HepG2 (cell line): ENCODE measurements at regions not wholly inside any gene's neighbourhood (a gene's known extent, or its start where the extent isn't known, plus 50 kb on each side); places are given as distances from the start of the nearest gene placed in this dataset.

Experiments used
- CTCF ChIP-seq: sonication (generic); formaldehyde crosslinking; IDR thresholded peaks from 2 replicates; pipeline ENCODE4 v1.5.0; 2020; ENCODE audit warnings: mild to moderate bottlenecking, missing genetic modification reagents, moderate library complexity
- IRF9 ChIP-seq: sonication (generic); formaldehyde crosslinking; IDR thresholded peaks from 2 replicates; pipeline ENCODE4 v1.8.0; 2022; ENCODE audit warnings: missing genetic modification reagents, mild to moderate bottlenecking, borderline replicate concordance
- MAFK ChIP-seq, 2 experiments: IDR thresholded peaks in 1 of 2; conservative IDR thresholded peaks in 1 of 2; 2 replicates each; pipeline ENCODE4 v1.6.1; 2011; ENCODE audit warnings: improper control_type of control experiment in 2 of 2, low read length in 2 of 2
- MTA1 ChIP-seq: sonication (generic); formaldehyde crosslinking; IDR thresholded peaks from 2 replicates; pipeline ENCODE4 v1.4.0; 2020; ENCODE audit warnings: missing genetic modification reagents, mild to moderate bottlenecking, borderline replicate concordance
- NFATC3 ChIP-seq: sonication (generic); formaldehyde crosslinking; IDR thresholded peaks from 2 replicates; pipeline ENCODE4 v1.5.1; 2020; ENCODE audit warnings: mild to moderate bottlenecking, missing genetic modification reagents
- POLR2AphosphoS2 ChIP-seq: IDR thresholded peaks from 2 replicates; pipeline ENCODE4 v1.6.1; 2011; ENCODE audit warnings: low read depth, low read length, improper control_type of control experiment
- POLR2AphosphoS5 ChIP-seq: IDR thresholded peaks from 2 replicates; pipeline ENCODE4 v1.6.1; 2012; ENCODE audit warnings: low read depth, low read length
- RFX1 ChIP-seq: fragments of 450-650 bp; IDR thresholded peaks from 2 replicates; pipeline ENCODE4 v1.6.1; 2017
- RFX3 ChIP-seq: IDR thresholded peaks from 2 replicates; pipeline ENCODE4 v1.6.1; 2016; ENCODE audit warnings: missing biosample characterization, missing genetic modification reagents
- TARDBP ChIP-seq: sonication (generic); formaldehyde crosslinking; IDR thresholded peaks from 2 replicates; pipeline ENCODE4 v1.8.0; 2022; ENCODE audit warnings: mild to moderate bottlenecking, missing genetic modification reagents
- TF ChIP-seq, protein P1 (sequence below): sonication (generic); formaldehyde crosslinking; IDR thresholded peaks from 2 replicates; pipeline ENCODE4 v1.4.0; 2020; ENCODE audit warnings: missing genetic modification reagents

DNA sequence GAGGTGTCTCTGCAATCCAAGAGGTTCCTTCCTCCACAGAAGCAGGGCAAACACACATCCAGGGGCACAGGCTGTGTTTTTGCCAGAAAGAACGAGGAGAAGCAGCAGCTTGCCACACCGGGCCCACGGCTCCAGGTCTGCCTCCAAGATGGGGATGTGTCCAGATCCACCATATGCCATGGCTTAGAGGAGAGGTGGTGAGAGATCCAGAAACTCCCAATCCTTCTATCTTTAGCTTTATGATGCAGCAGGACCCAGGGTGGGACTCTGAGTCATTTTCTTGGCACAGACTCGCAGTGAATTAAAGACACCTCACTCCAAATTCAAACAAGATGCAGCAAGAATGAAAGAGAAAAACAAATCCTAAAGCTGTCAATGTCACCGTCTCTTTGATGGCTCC is 481.4 kb upstream of the TMEM132C start:
- TF ChIP-seq POLR2AphosphoS2 = no peak
- no peak for TF ChIP-seq RFX3
- no peak for TF ChIP-seq TARDBP (CRISPR knock-in tag)
- no peak for TF ChIP-seq CTCF (CRISPR knock-in tag)
- TF ChIP-seq MAFK (conservative IDR thresholded peaks at IDR 0.05 in 1 of 2, IDR thresholded peaks at IDR 0.05 in 1 of 2; ENCODE audit: low read length in 2 of 2) = no peak
- no peak for TF ChIP-seq MTA1
- TF ChIP-seq, protein P1, sequence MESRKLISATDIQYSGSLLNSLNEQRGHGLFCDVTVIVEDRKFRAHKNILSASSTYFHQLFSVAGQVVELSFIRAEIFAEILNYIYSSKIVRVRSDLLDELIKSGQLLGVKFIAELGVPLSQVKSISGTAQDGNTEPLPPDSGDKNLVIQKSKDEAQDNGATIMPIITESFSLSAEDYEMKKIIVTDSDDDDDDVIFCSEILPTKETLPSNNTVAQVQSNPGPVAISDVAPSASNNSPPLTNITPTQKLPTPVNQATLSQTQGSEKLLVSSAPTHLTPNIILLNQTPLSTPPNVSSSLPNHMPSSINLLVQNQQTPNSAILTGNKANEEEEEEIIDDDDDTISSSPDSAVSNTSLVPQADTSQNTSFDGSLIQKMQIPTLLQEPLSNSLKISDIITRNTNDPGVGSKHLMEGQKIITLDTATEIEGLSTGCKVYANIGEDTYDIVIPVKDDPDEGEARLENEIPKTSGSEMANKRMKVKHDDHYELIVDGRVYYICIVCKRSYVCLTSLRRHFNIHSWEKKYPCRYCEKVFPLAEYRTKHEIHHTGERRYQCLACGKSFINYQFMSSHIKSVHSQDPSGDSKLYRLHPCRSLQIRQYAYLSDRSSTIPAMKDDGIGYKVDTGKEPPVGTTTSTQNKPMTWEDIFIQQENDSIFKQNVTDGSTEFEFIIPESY = no peak
- no peak for TF ChIP-seq POLR2AphosphoS5
- TF ChIP-seq IRF9 (CRISPR knock-in tag) = no peak
- TF ChIP-seq NFATC3 = no peak
- no peak for TF ChIP-seq RFX1
